Left ventricle myocardium inferior (tissue), 1 donor: ENCODE measurements at regions not wholly inside any gene's neighbourhood (a gene's known extent, or its start where the extent isn't known, plus 50 kb on each side); places are given as distances from the start of the nearest gene placed in this dataset.

Source experiments
- DNase-seq: peaks from one replicate; pipeline ENCODE4 v3.0.0-alpha.2; 2020
- H3K27ac ChIP-seq: fragments of 200-600 bp; replicated peaks from 2 replicates; pipeline ENCODE4 v1.8.0; 2021
- H3K27me3 ChIP-seq: fragments of 200-600 bp; 2 replicates; pipeline ENCODE4 v1.8.0; 2021; ENCODE audit warnings: low read depth
- H3K36me3 ChIP-seq: fragments of 200-600 bp; 2 replicates; pipeline ENCODE4 v1.8.0; 2021
- H3K4me1 ChIP-seq: fragments of 200-600 bp; 2 replicates; pipeline ENCODE4 v1.8.0; 2021
- H3K4me3 ChIP-seq: fragments of 200-600 bp; 2 replicates; pipeline ENCODE4 v1.8.0; 2021; ENCODE audit warnings: mild to moderate bottlenecking, moderate library complexity
- H3K9me3 ChIP-seq: fragments of 200-600 bp; replicated peaks from 2 replicates; pipeline ENCODE4 v1.8.0; 2021
- intact Hi-C: fragments of 100-400 bp; cut with micrococcal nuclease; formaldehyde crosslinking; loops from one replicate; pipeline ENCODE4 v1.11.0; 2022
- TF ChIP-seq, protein P1 (sequence below): fragments of 200-600 bp; IDR thresholded peaks from 2 replicates; pipeline ENCODE4 v1.8.0; 2021; ENCODE audit warnings: antibody characterized with exemption, mild to moderate bottlenecking, borderline replicate concordance
- donor health status: DM: no; HTN: yes; CAD: no; lungs with severe emphysema.

DNA sequence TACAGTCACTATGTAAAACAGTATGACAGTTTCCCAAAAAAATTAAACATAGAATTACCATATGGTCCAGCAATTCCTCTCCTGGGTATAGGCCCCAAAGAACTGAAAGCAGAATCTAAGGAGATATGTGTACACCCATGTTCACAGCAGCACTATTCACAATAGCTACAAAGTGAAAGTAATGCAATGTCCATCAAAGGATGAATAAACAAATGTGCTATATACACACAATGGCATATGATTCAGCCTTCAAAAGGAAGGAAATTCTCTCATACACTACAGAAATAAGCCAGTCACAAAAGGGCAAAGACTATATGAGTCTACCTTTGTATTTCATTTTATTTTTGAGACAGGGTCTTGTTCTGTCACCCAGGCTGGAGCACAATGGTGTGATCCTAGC, 120.4 kb downstream of the TOMM20 start:
- intact Hi-C loops, result no loop called here
- no peaks in the 10 kb centered on the region for H3K36me3 ChIP-seq
- DNase-seq, result no peak
- no peak overlapping the region for H3K27ac ChIP-seq
- H3K4me1 ChIP-seq, result peaks cover 16% of the 10 kb centered on the region
- TF ChIP-seq, protein P1, sequence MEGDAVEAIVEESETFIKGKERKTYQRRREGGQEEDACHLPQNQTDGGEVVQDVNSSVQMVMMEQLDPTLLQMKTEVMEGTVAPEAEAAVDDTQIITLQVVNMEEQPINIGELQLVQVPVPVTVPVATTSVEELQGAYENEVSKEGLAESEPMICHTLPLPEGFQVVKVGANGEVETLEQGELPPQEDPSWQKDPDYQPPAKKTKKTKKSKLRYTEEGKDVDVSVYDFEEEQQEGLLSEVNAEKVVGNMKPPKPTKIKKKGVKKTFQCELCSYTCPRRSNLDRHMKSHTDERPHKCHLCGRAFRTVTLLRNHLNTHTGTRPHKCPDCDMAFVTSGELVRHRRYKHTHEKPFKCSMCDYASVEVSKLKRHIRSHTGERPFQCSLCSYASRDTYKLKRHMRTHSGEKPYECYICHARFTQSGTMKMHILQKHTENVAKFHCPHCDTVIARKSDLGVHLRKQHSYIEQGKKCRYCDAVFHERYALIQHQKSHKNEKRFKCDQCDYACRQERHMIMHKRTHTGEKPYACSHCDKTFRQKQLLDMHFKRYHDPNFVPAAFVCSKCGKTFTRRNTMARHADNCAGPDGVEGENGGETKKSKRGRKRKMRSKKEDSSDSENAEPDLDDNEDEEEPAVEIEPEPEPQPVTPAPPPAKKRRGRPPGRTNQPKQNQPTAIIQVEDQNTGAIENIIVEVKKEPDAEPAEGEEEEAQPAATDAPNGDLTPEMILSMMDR, result no peak
- no peak overlapping the region for H3K4me3 ChIP-seq
- H3K9me3 ChIP-seq, result peaks cover 6% of the 10 kb centered on the region
- no peaks in the 10 kb centered on the region for H3K27me3 ChIP-seq

DNA sequence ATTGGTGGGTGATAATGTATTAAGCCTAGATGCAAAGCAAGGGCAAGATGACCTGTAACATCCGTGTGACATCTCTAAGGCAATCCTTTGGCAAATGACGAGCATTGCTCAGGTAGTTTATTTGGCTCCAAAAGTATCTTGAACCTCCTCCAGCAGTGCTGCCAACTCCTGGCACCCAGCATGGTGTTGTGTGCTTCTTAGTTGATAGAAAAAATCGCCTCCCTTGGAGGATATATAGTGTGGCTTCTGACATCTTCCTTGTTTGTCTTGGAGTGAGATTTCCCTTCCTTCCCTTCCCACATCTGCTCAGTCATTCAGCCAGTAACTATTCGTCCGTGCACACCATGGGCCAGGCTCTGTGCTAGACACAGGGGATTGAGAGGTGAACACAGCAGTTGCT, 121.8 kb downstream of the TOMM20 start:
- Histone ChIP-seq H3K4me3 (no peak overlapping the region), H3K27ac (no peak overlapping the region), H3K9me3 (peaks cover 6% of the 10 kb centered on the region), H3K36me3 (no peaks in the 10 kb centered on the region), H3K4me1 (peaks cover 6% of the 10 kb centered on the region), H3K27me3 (no peaks in the 10 kb centered on the region)
- intact Hi-C loops, result no loop called here
- DNase-seq, result no peak
- TF ChIP-seq, protein P1, result no peak

- H3K4me3 ChIP-seq, result no peak overlapping the region
- no peaks in the 10 kb centered on the region for H3K36me3 ChIP-seq
- H3K4me1 ChIP-seq, result no peaks in the 10 kb centered on the region
- no peaks in the 10 kb centered on the region for H3K27me3 ChIP-seq
- peaks cover 6% of the 10 kb centered on the region for H3K9me3 ChIP-seq
- H3K27ac ChIP-seq, result no peak overlapping the region
- intact Hi-C loops, result no loop called here
- TF ChIP-seq, protein P1, result no peak
- no peak for DNase-seq
Observed at GRCh38 chr1:235006132-235006721, 122.4 kb downstream of the TOMM20 start.

- no peak for DNase-seq
- TF ChIP-seq, protein P1, result no peak
- intact Hi-C loops, result no loop called here
- Histone ChIP-seq H3K9me3 (peaks cover 6% of the 10 kb centered on the region), H3K27me3 (no peaks in the 10 kb centered on the region), H3K4me1 (no peaks in the 10 kb centered on the region), H3K4me3 (no peak overlapping the region), H3K27ac (no peak overlapping the region), H3K36me3 (no peaks in the 10 kb centered on the region)
Observed at GRCh38 chr1:235004840-235005391, 123.7 kb downstream of the TOMM20 start.

DNA sequence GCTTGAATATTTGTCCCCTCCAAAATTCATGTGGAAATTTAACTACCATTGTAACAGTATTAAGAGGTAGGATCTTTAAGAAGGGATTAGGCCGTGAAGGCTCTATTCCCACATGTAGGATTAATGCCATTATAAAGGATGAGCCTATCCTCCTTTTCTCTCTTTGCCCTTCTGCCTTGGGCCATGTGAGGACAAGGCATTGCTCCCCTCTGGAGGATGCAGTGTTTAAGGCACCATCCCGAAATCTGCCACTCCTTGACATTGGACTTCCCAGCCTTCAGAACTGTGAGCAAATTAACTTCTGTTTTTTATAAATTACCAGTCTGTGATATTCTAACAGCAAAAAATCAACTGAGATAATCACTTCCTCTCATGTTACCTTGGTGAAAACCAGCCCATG, 124.4 kb downstream of the TOMM20 start:
- no peak overlapping the region for H3K27ac ChIP-seq
- intact Hi-C loops, result no loop called here
- TF ChIP-seq, protein P1, result no peak
- DNase-seq, result no peak
- no peaks in the 10 kb centered on the region for H3K36me3 ChIP-seq
- peaks cover 6% of the 10 kb centered on the region for H3K9me3 ChIP-seq
- no peaks in the 10 kb centered on the region for H3K27me3 ChIP-seq
- no peaks in the 10 kb centered on the region for H3K4me1 ChIP-seq
- no peak overlapping the region for H3K4me3 ChIP-seq
